SK-N-SH treated with all-trans-retinoic acid at 6 μM for 48 hours (cell line): ENCODE measurements at regions not wholly inside any gene's neighbourhood (a gene's known extent, or its start where the extent isn't known, plus 50 kb on each side); places are given as distances from the start of the nearest gene placed in this dataset.

Experiments used
- ATAC-seq: fragments of 200-7000 bp; cut with Tn5 transposase; 3 replicates; pipeline ENCODE4 v1.9.1; 2020; ENCODE audit warnings: mild to moderate bottlenecking, moderate library complexity
- BACH2 ChIP-seq: fragments of 250-450 bp; sonication (Bioruptor Pico); IDR thresholded peaks from 2 replicates; pipeline ENCODE4 v1.9.0; 2021; ENCODE audit warnings: mild to moderate bottlenecking, borderline replicate concordance
- CSDC2 ChIP-seq: fragments of 250-450 bp; sonication (Bioruptor Pico); IDR thresholded peaks from 2 replicates; pipeline ENCODE4 v1.5.0; 2020; ENCODE audit warnings: mild to moderate bottlenecking, moderate library complexity
- CSRNP3 ChIP-seq: fragments of 250-450 bp; sonication (Bioruptor Pico); IDR thresholded peaks from 2 replicates; pipeline ENCODE4 v1.5.1; 2021; ENCODE audit warnings: mild to moderate bottlenecking, moderate library complexity
- ESRRG ChIP-seq: fragments of 250-450 bp; sonication (Bioruptor Pico); IDR thresholded peaks from 2 replicates; pipeline ENCODE4 v1.6.1; 2021; ENCODE audit warnings: mild to moderate bottlenecking
- GLIS3 ChIP-seq: fragments of 250-450 bp; sonication (Bioruptor Pico); IDR thresholded peaks from 2 replicates; pipeline ENCODE4 v1.5.0; 2020; ENCODE audit warnings: mild to moderate bottlenecking, moderate library complexity
- OSR1 ChIP-seq: fragments of 250-450 bp; sonication (Bioruptor Pico); IDR thresholded peaks from 2 replicates; pipeline ENCODE4 v1.8.0; 2022; ENCODE audit warnings: moderate library complexity, mild to moderate bottlenecking, inconsistent platforms
- PATZ1 ChIP-seq: fragments of 250-450 bp; sonication (Bioruptor Pico); IDR thresholded peaks from 2 replicates; pipeline ENCODE4 v1.8.0; 2020; ENCODE audit warnings: mild to moderate bottlenecking, moderate library complexity, borderline replicate concordance
- POU6F1 ChIP-seq: fragments of 250-450 bp; sonication (Bioruptor Pico); IDR thresholded peaks from 2 replicates; pipeline ENCODE4 v1.8.0; 2021; ENCODE audit warnings: low read depth, mild to moderate bottlenecking, moderate library complexity, borderline replicate concordance
- PPARA ChIP-seq: fragments of 250-450 bp; sonication (Bioruptor Pico); IDR thresholded peaks from 2 replicates; pipeline ENCODE4 v1.5.0; 2020; ENCODE audit warnings: mild to moderate bottlenecking, borderline replicate concordance
- RARB ChIP-seq: fragments of 250-450 bp; sonication (Bioruptor Pico); IDR thresholded peaks from 2 replicates; pipeline ENCODE4 v1.8.0; 2021; ENCODE audit warnings: mild to moderate bottlenecking, moderate library complexity
- TSHZ2 ChIP-seq: fragments of 250-450 bp; sonication (Bioruptor Pico); IDR thresholded peaks from 2 replicates; pipeline ENCODE4 v1.5.0; 2020; ENCODE audit warnings: mild to moderate bottlenecking, moderate library complexity
- ZC3H10 ChIP-seq: fragments of 250-450 bp; sonication (Bioruptor Pico); IDR thresholded peaks from 2 replicates; pipeline ENCODE4 v1.5.1; 2021; ENCODE audit warnings: mild to moderate bottlenecking, moderate library complexity
- ZFP3 ChIP-seq: fragments of 250-450 bp; sonication (Bioruptor Pico); IDR thresholded peaks from 2 replicates; pipeline ENCODE4 v1.5.0; 2020; ENCODE audit warnings: mild to moderate bottlenecking, moderate library complexity
- ZFP30 ChIP-seq: fragments of 450-650 bp; formaldehyde crosslinking; IDR thresholded peaks from 2 replicates; pipeline ENCODE4 v1.5.0; 2022; ENCODE audit warnings: mild to moderate bottlenecking, moderate library complexity
- ZNF565 ChIP-seq: fragments of 450-650 bp; formaldehyde crosslinking; conservative IDR thresholded peaks from 2 replicates; pipeline ENCODE4 v1.5.0; 2020; ENCODE audit warnings: low read depth, mild to moderate bottlenecking, moderate library complexity
- ZNF70 ChIP-seq: fragments of 450-650 bp; formaldehyde crosslinking; IDR thresholded peaks from 2 replicates; pipeline ENCODE4 v1.5.0; 2020; ENCODE audit warnings: mild to moderate bottlenecking, moderate library complexity
- ZNF8 ChIP-seq: fragments of 450-650 bp; formaldehyde crosslinking; IDR thresholded peaks from 2 replicates; pipeline ENCODE4 v1.5.0; 2020; ENCODE audit warnings: mild to moderate bottlenecking, moderate library complexity

DNA sequence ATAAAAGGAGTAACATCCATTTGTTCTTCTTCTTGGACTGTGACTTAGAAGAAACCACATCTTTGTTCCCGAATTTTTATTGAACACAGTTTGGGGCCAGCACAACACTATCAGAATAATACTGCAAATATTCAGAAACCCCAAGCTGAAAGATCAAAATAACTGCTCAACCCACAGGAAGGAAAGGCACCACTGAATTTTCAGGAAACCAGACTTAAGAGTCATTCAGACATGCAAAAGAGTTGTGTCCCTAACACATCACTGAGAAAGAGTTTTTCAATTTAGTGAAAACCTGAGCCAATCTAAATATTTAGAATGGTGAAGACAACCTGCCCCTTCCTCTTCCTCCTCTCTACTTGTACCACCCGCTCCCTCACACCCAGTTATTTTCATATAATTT is 295.0 kb upstream of the RORA start:
- no peak for ATAC-seq
- no peak for TF ChIP-seq ESRRG (CRISPR knock-in tag)
- TF ChIP-seq CSDC2 (CRISPR knock-in tag) = no peak
- no peak for TF ChIP-seq POU6F1 (CRISPR knock-in tag)

GRCh38 chr15:61522411-61522810 is 293.3 kb upstream of the RORA start:
- ATAC-seq = no peak
- TF ChIP-seq TSHZ2 (CRISPR knock-in tag) = no peak
- no peak for TF ChIP-seq RARB (CRISPR knock-in tag)

DNA sequence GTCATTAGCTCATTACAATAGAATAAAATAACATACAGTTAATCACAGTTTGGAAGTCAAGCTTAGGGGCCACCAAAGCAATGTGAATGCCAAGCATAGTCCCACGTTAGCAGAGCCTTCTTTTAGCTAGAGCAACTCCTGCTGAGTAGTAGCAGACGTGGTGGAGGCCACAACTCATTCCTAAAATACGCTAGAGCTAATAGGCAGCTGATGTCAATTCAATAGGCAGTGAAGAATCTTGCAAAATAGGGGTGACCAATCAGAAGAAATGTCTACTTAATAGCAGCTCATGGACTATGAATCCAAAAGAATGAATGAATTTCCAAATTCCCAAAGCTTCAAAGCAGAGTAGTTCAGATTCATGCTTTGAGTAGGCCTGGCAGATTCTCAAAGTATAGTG is 292.9 kb upstream of the RORA start:
- ATAC-seq = no peak
- TF ChIP-seq PPARA (CRISPR knock-in tag) (no peak), OSR1 (no peak), BACH2 (no peak), ZFP3 (CRISPR knock-in tag) (no peak), GLIS3 (CRISPR knock-in tag) (no peak), RARB (CRISPR knock-in tag) (no peak), ZFP30 (CRISPR knock-in tag) (no peak), CSDC2 (CRISPR knock-in tag) (no peak), PATZ1 (CRISPR knock-in tag) (no peak), ZC3H10 (CRISPR knock-in tag) (no peak), POU6F1 (CRISPR knock-in tag) (no peak), TSHZ2 (CRISPR knock-in tag) (no peak), ZNF8 (no peak), ZNF565 (CRISPR knock-in tag) (no peak), ZNF70 (CRISPR knock-in tag) (no peak), CSRNP3 (CRISPR knock-in tag) (no peak)
